ENCODE measurements at regions not wholly inside any gene's neighbourhood (a gene's known extent, or its start where the extent isn't known, plus 50 kb on each side); places are given as distances from the start of the nearest gene placed in this dataset.

GRCh38 chr18:23342506-23342905, 110.6 kb upstream of the RIOK3 start:
- TF ChIP-seq CTCF (IDR thresholded peaks at IDR 0.05; ENCODE audit: poor library complexity) (no peak), EZH2phosphoT487 (IDR thresholded peaks at IDR 0.05; ENCODE audit: low read depth, severe bottlenecking, unreplicated experiment) (no peak), EZH2 (IDR thresholded peaks at IDR 0.05; ENCODE audit: borderline replicate concordance) (no peak)
